RKO (cell line): ENCODE measurements at regions not wholly inside any gene's neighbourhood (a gene's known extent, or its start where the extent isn't known, plus 50 kb on each side); places are given as distances from the start of the nearest gene placed in this dataset.
"Not testable (repeated sequence)": the region's sequence is repeated elsewhere in the genome, so short reads cannot be mapped to it uniquely, and the experiment has no call there.

ENCODE experiments used
- DNase-seq: peaks from one replicate; pipeline ENCODE4 v3.0.0-alpha.2; 2016; ENCODE audit warnings: low spot score

- no peak for DNase-seq
Observed at GRCh38 chr14:81955123-81955522, 421.5 kb upstream of the SEL1L start.

- DNase-seq, result no peak
Observed at GRCh38 chr14:81960781-81961180, 427.1 kb upstream of the SEL1L start.

GRCh38 chr14:81963846-81964245, 430.2 kb upstream of the SEL1L start:
- DNase-seq, result no peak

GRCh38 chr14:81970307-81970706, 436.7 kb upstream of the SEL1L start:
- no peak for DNase-seq

- DNase-seq, result no peak
Observed at GRCh38 chr14:81971911-81972310, 438.3 kb upstream of the SEL1L start.

- DNase-seq, result no peak
Observed at GRCh38 chr14:81972601-81973000, 438.9 kb upstream of the SEL1L start.

GRCh38 chr14:81974543-81974942, 440.9 kb upstream of the SEL1L start:
- DNase-seq, result no peak

- DNase-seq, result no peak
Observed at GRCh38 chr14:81980601-81981306, 447.1 kb upstream of the SEL1L start.

- no peak for DNase-seq
Observed at GRCh38 chr14:81981307-81981675, 447.6 kb upstream of the SEL1L start.

- no peak for DNase-seq
Observed at GRCh38 chr14:81982046-81982445, 448.4 kb upstream of the SEL1L start.

- no peak for DNase-seq
Observed at GRCh38 chr14:81986005-81986404, 452.4 kb upstream of the SEL1L start.

- DNase-seq, result no peak
Observed at GRCh38 chr14:81989211-81989610, 455.6 kb upstream of the SEL1L start.

GRCh38 chr14:81990312-81990761, 456.7 kb upstream of the SEL1L start:
- DNase-seq, result peak; percentile 53

GRCh38 chr14:81991998-81992397, 458.3 kb upstream of the SEL1L start:
- DNase-seq, result peak; percentile 12

GRCh38 chr14:81993432-81993831, 459.8 kb upstream of the SEL1L start:
- DNase-seq, result no peak

- no peak for DNase-seq
Observed at GRCh38 chr14:82003426-82003825, 469.8 kb upstream of the SEL1L start.

- DNase-seq, result peak; percentile 3
Observed at GRCh38 chr14:82009076-82009475, 475.4 kb upstream of the SEL1L start.

GRCh38 chr14:82009993-82010392, 476.3 kb upstream of the SEL1L start:
- no peak for DNase-seq

GRCh38 chr14:82011460-82011859, 477.8 kb upstream of the SEL1L start:
- DNase-seq, result no peak

GRCh38 chr14:82029038-82029437, 495.4 kb upstream of the SEL1L start:
- DNase-seq, result no peak

- DNase-seq, result no peak
Observed at GRCh38 chr14:82035397-82035796, 501.7 kb upstream of the SEL1L start.

- DNase-seq, result not testable (repeated sequence)
Observed at GRCh38 chr14:82038066-82038465, 504.4 kb upstream of the SEL1L start.

- no peak for DNase-seq
Observed at GRCh38 chr14:82045339-82045738, 511.7 kb upstream of the SEL1L start.

- DNase-seq, result no peak
Observed at GRCh38 chr14:82046512-82047226, 513.0 kb upstream of the SEL1L start.
